ENCODE measurements at regions not wholly inside any gene's neighbourhood (a gene's known extent, or its start where the extent isn't known, plus 50 kb on each side); places are given as distances from the start of the nearest gene placed in this dataset.
"Not testable (repeated sequence)": the region's sequence is repeated elsewhere in the genome, so short reads cannot be mapped to it uniquely, and the experiment has no call there.

DNA sequence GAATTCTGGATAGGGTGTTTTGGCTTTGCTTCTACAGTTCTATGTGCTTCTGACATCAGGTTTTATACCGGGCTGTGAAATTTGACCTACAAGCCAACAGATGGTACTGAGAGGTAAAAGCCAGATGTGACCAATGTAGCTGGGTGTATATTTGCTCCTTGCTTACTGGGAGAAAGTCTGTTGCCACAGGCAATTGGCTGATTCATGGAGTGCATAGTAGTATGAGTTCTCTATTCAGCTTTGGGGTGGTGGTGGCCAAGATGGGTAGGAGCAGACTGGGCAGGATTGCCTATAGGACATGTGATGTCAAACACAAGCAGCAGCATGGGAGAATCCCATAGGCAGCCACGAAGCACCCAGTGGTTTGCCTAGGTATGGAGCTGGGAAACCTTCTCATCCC lies 1827.0 kb downstream of the C4orf33 start:
- no peak for DNase-seq

DNA sequence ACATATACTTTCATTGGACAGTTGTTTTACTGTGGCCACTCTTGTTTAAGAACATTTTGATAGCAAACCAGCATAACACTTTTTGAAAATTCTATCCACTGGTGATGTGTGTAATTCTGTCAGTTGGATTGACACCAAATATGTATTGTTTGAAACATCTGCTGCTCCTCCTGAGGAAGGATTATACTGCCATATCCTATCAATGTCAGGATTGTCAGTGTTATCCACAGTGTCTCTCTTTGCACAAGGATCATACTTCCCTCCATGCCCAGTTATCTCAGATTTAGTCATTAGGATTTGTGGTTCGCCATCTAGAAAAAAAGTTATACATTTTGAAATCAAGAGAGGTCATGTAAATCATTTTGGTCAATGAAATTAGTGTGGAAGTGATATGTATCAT lies 1859.6 kb downstream of the C4orf33 start:
- DNase-seq, result no peak

GRCh38 chr4:130985371-130985770 lies 1889.4 kb downstream of the C4orf33 start:
- no peak for DNase-seq

DNA sequence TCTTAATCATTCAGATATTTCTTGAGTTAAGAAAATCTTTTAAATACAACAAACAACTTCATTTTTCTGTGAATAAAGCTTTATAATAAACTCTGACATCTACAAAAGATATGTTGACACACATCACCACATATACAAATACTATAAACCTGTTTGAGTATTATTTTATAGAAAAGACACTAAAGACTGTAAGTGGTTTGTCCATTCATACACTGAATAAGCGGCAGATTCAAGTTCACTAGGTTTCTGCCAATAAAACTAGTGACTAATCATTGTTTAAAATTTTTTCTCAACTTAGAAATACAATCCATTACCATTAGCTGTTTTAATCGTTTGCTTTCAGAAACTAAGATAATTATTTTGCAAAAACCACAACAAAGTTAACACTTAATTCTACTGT lies 1900.0 kb downstream of the C4orf33 start:
- no peak for DNase-seq

DNA sequence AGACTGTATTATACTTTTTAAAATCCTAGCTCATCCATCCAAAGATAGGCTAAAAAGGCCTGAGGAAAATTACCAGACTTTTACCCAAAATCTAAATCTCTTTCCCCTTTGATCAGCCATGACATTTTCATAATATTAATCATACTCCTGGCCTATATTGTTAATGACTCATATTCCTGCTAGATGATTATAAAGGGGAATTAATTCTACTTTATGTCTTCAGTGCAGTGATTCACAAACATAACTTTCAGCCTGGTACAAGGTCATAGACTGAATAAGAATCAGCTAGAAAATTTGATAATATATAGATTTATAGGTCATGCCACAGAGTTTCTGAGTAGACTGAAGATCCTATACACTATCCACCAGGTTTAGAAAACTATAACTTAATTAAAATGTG lies 1905.4 kb downstream of the C4orf33 start:
- DNase-seq, result no peak

DNA sequence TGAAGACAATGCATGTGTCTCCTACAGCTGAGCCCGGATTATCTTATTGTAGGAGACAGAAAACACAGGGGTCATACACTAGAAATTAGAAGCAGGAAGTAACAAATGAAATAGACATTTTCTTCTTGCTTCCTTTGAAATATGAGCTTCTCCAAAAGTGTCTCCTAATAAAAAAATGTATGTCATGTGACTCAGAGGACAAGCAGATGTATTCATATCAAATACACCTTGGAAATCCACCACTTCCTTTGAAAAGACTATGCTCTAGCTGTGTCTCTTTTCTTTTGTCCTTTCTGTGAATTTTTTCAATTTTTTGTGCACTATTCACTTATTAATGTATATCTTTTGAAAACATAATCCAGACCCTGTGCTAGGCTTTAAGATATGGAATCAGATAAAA lies 1906.2 kb downstream of the C4orf33 start:
- DNase-seq, result no peak

DNA sequence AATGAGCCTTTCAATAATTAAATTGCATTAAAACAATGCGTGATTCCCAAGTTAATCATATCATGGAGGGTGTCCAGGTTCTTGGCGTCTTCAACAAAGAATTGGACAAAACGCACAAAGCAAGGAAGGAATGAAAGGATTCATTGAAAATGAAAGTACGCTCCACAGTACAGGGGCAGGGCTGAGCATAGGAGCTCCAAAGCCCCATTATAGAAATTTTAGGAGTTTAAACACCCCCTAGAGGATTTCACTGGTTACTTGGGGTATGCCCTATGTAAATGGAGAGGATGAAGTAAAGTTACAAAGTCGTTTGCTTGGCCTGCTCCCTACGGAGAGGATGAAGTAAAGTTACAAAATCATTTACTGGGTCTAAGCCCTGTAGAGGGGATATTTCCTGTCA lies 1910.4 kb downstream of the C4orf33 start:
- DNase-seq, result no peak

DNA sequence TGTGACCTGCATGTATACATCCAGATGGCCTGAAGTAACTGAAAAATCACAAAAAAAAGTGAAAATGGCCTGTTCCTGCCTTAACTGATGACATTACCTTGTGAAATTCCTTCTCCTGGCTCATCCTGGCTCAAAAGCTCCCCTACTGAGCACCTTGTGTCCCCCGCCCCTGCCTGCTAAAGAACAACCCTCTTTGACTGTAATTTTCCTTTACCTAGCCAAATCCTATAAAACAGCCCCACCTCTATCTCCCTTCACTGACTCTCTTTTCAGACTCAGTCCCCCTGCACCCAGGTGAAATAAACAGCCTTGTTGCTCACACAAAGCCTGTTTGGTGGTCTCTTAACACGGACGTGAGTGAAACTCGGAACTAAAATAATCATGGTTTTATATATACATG lies 1916.0 kb downstream of the C4orf33 start:
- DNase-seq, result not testable (repeated sequence)

DNA sequence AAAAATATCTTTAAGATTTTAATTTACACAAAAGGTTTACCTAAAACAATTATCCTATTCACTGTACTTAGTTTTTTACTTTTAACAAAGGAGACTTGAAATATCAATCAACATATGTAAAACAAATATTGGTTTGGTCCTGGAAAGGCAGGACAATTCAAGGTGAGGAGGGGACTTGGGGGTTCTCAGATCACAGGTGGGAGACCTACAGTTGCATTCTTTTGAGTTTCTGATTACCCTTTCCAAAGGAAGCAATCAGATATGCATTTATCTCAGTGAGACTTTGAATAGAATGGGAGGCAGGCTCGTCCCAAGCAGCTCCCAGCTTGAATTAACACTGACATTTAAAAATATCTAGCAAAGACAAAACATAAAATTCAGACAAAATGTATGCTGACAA lies 1917.3 kb downstream of the C4orf33 start:
- DNase-seq, result no peak

DNA sequence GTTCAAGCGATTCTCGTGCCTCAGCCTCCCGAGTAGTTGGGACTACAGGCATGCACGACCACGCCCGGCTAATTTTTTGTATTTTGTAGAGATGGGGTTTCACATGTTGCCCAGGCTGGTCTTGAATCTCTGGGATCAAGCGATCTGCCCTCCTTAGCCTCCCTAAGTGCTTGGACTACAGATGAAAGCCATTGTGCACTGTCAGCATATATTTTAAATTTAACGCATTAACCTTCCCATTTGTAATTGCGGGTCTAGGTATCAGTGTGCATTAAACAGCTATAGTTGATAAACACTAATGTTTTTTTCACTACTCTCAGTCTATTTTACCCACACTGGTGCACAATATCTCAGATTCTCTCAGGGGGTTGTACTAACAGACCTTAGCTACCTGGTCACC lies 1930.8 kb downstream of the C4orf33 start:
- no peak for DNase-seq

DNA sequence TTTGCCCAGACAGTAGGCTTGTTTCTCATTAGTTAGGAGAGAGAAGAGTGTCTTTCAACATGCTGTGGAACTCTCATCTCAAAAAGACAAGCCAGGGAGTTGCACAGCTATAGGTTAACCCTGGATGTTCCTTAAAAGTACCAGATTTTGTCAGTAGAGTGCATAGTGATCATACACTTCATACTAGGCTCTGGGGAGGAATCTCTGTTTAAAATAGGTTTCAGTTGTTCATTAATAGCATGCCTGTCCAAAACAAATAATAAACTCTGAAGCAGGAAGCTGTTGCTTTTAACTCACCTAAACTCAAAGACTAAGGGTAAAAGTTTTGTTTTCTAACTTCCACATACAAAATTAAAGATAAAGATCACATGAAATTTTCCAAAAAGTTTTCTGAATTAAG lies 1948.4 kb downstream of the C4orf33 start:
- no peak for DNase-seq

GRCh38 chr4:131046821-131047220 lies 1950.9 kb downstream of the C4orf33 start:
- no peak for DNase-seq

GRCh38 chr4:131052646-131053045 lies 1956.7 kb downstream of the C4orf33 start:
- no peak for DNase-seq

DNA sequence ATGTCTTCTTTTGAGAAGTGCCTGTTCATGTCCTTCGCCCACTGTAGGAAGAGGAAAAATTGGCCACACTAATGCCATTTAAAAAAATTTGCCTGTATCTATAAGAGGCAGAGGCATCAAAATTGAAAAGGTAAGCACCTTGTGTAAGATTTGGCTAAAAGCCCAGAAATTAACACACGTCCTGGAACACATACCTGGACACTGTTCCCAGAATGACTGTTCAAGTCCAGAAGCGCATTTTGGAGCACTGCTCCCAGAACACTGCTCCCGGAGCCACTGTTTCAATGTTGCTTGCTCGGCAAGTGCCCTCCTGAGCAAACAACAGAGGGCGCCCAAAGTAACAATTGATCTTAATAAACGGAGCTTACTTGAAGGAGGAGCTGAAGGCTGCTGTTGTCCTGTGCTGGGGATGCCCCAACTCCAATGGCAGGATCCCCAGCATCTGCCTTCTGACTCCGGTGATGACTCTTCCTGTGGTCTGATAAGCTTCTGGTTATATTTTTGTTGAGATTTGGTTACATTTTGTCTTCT lies 1958.6 kb downstream of the C4orf33 start:
- DNase-seq, result no peak

DNA sequence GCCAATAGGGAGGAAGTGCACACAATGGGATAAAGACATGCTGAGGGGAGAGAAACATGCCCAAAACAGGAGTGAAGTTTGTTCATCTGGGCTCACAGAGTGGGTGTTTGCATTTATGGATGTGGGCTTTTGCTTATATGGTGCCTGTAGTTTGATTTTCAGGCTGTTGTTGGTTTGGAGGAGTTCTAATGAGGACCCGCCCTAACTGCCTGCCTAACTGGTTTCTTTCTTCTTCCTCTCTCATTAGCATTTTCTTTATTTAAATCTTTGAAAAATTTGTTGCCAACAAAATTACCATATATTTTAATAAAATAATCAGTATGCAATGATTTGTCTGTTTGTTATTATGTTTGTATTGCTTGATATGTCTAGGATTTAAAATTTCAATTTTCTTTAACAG lies 1965.8 kb downstream of the C4orf33 start:
- DNase-seq, result no peak

DNA sequence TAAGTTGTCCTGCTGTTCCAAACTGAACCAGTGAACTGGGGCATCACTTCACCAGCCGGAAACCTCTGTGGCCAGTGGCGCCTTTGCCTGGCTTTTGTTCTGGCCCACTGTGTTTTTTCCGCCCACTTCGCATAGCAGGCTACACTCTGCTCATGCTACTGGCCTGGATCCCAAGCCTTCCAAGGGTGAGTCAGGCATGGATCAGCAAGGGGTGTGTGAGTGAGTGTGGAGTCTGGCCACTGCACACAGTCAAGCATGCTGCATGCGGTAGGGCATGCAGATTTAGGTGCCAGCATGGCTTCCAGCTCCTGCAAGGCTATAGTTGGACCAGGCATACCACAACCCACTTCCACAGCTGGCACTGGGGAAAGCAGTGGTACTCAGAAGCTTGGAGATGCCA lies 1967.9 kb downstream of the C4orf33 start:
- DNase-seq, result no peak

DNA sequence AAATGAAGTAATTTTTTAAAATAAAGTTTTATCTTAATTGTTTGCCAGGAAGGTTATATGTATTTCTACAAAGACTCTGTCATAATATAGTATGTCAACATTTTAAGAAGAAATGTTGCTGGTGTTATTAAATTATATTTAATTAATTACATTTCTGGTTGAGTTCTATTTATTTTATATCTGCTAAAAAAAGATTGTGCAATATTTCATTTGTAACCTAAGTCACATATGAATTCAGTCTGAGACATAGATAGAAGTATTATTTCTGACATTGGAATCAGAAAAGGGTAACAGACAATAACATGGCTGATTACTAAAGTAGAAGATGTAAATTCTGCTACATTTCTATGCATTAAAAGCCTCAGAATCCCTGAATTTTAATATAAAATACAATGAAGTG lies 1985.1 kb downstream of the C4orf33 start:
- no peak for DNase-seq

- DNase-seq, result peak; percentile 2
These were observed 1989.0 kb downstream of the C4orf33 start for GRCh38 chr4:131084997-131085396.

DNA sequence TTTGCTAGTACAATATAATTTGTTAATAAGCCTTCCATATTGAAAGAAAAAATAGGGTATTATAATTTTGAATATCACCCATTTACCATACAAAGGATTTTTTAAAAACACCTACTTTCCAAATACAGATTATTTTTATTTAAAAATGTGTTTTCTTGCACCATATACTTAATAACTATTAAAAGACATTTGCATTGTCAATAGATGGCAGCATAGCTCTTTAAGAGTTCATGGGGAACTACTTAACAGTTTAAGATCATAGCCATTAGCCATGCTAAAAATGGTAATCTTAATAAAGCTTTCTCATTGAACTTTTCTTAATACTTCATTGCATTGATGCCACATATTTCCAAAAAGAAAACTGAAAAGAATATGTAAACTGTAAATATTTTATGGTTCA lies 1995.9 kb downstream of the C4orf33 start:
- DNase-seq, result no peak

- no peak for DNase-seq
These were observed 1997.4 kb downstream of the C4orf33 start for GRCh38 chr4:131093303-131093702.

GRCh38 chr4:131098976-131099375 lies 2003.0 kb downstream of the C4orf33 start:
- no peak for DNase-seq

GRCh38 chr4:131113273-131113672 lies 2017.3 kb downstream of the C4orf33 start:
- DNase-seq, result no peak

GRCh38 chr4:131113704-131114103 lies 2017.8 kb downstream of the C4orf33 start:
- no peak for DNase-seq

DNA sequence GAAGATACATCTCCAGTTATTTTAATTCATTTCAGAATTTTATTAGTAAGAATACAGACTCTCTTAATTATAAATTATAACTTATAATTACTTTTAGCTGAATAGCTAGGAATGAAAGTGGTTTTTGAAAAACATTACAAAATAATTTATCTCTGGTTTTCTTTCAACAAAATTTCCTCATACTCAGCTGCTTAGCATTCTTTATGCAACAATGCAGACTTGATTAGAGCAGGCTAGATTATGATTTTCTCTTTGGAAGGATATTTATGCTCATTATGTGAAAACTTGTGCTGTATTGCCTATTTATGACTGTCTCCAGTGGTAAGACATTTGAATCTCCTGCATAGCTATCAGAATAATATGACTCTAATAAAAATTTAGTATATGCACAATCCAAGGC lies 2023.7 kb downstream of the C4orf33 start:
- DNase-seq, result no peak

- DNase-seq, result no peak
These were observed 2011.9 kb upstream of the PCDH10 start for GRCh38 chr4:131137196-131137595.

GRCh38 chr4:131159261-131159660 lies 1989.8 kb upstream of the PCDH10 start:
- no peak for DNase-seq
